Inflammatory macrophage treated with lipopolysaccharide for 4 hours (primary cell): ENCODE measurements at regions not wholly inside any gene's neighbourhood (a gene's known extent, or its start where the extent isn't known, plus 50 kb on each side); places are given as distances from the start of the nearest gene placed in this dataset.
A peak's percentile ranks its signal among the peaks of the same experiment; 100 is the strongest.
"Not testable (repeated sequence)": the region's sequence is repeated elsewhere in the genome, so short reads cannot be mapped to it uniquely, and the experiment has no call there.

Experiments
- DNase-seq: peaks from one replicate; pipeline ENCODE4 v3.0.0-alpha.2; 2020

- DNase-seq = no peak
These were observed 135.7 kb downstream of the RPS4Y2 start for GRCh38 chrY:20891440-20892160.

- not testable (repeated sequence) for DNase-seq
These were observed 169.6 kb downstream of the RPS4Y2 start for GRCh38 chrY:20925350-20926091.

- no peak for DNase-seq
These were observed 173.9 kb downstream of the RPS4Y2 start for GRCh38 chrY:20929691-20930342.

GRCh38 chrY:20936709-20937251, 180.9 kb downstream of the RPS4Y2 start:
- DNase-seq = not testable (repeated sequence)

GRCh38 chrY:20961512-20961911, 205.6 kb downstream of the RPS4Y2 start:
- no peak for DNase-seq

GRCh38 chrY:20967828-20968227, 211.9 kb downstream of the RPS4Y2 start:
- DNase-seq = no peak

- DNase-seq = peak; percentile 1
These were observed 212.3 kb downstream of the RPS4Y2 start for GRCh38 chrY:20968237-20968636.

GRCh38 chrY:20971371-20971770, 215.5 kb downstream of the RPS4Y2 start:
- DNase-seq = peak; percentile 14

GRCh38 chrY:20986037-20986436, 230.1 kb downstream of the RPS4Y2 start:
- DNase-seq = no peak

- no peak for DNase-seq
These were observed 234.2 kb downstream of the RPS4Y2 start for GRCh38 chrY:20990123-20990522.

- peak; percentile 23 for DNase-seq
These were observed 235.1 kb downstream of the RPS4Y2 start for GRCh38 chrY:20990869-20991548.

- DNase-seq = no peak
These were observed 241.4 kb downstream of the RPS4Y2 start for GRCh38 chrY:20997355-20997754.

- no peak for DNase-seq
These were observed 242.1 kb downstream of the RPS4Y2 start for GRCh38 chrY:20998016-20998415.

GRCh38 chrY:20998483-20998882, 242.6 kb downstream of the RPS4Y2 start:
- no peak for DNase-seq

- DNase-seq = no peak
These were observed 245.2 kb downstream of the RPS4Y2 start for GRCh38 chrY:21001102-21001501.

- no peak for DNase-seq
These were observed 247.2 kb downstream of the RPS4Y2 start for GRCh38 chrY:21003059-21003458.

GRCh38 chrY:21005531-21005930, 249.6 kb downstream of the RPS4Y2 start:
- DNase-seq = peak; percentile 47

- DNase-seq = no peak
These were observed 265.9 kb downstream of the RPS4Y2 start for GRCh38 chrY:21021811-21022210.

GRCh38 chrY:21022326-21023044, 266.6 kb downstream of the RPS4Y2 start:
- DNase-seq = no peak

- DNase-seq = no peak
These were observed 268.0 kb downstream of the RPS4Y2 start for GRCh38 chrY:21023906-21024305.

- DNase-seq = no peak
These were observed 272.6 kb downstream of the RPS4Y2 start for GRCh38 chrY:21028506-21028905.

GRCh38 chrY:21033363-21033762, 277.5 kb downstream of the RPS4Y2 start:
- DNase-seq = peak; percentile 8
